HG03025 (cell line): ENCODE measurements at regions not wholly inside any gene's neighbourhood (a gene's known extent, or its start where the extent isn't known, plus 50 kb on each side); places are given as distances from the start of the nearest gene placed in this dataset.

Experiments
- ATAC-seq: cut with Tn5 transposase; IDR thresholded peaks from one replicate; pipeline ENCODE4 v1.9.1; 2021; ENCODE audit warnings: mild to moderate bottlenecking, moderate library complexity; ENCODE audit not compliant: unreplicated experiment, low FRiP score

DNA sequence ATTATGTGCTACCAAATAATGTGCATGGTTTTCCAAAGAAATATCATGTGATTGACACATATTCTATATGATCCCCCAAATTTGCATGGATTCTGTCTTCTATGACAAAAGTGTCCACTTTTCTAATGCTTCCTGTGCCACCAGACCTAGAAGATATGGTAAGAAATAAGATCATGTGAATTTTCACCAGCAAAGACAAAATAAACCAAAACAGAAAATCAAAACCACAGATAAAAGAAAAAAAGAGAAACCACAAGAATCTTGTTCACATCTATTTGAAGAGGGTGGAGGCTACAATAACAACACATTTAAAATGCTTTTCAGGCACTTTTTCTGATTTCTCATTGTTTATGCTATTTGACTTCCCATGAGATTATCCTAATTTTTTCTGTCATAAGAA lies 303.4 kb downstream of the DIPK2A start:
- no peak for ATAC-seq

DNA sequence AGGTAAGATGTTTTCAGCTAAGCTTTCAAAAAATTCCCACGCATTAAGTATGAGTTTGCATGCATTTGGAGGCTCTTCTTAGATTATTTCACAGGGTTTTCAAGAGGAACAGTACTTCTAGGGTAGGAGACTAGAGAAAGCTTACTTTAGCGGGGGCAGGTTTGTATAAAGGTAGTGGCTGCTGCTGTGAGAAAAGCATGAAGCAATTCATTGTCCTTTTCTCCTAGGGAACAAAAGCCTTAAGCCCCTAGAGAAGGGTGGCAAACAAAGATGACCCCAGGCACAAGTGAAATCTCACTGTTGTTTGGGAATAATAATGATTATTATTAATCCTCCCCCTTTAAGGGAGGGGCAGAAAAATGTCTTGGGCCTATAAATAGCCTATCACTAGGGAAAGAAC lies 310.7 kb downstream of the DIPK2A start:
- no peak for ATAC-seq

DNA sequence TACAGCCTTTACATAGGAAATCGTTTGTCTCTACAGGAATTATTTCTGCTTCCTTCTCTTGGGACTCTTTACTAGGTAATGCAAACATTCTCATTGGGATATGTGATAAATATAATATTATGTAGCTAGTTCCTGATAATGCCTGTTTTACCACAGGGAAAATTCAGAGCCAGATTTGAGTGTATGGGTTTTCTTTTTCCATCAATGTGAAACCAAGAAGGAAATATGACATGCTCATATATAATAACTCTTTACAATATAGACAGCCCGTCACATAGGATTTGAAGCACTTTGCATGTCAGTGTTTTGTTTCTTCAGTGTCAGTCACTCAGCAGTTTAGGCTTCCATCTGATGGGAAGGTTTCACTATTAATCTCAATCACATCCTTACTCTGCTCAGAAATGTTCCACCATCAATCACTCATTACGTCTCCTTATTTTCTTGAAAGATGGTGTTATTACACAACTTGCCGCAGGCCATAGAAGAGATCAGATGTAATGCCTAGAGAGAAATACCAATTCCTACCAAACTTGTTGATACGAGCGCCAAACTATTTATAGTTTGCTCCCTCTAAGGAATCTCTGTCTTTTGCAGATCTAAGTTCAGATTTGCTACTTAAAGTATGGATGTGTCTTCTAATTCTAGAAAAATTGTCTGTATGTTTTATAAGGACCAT lies 314.8 kb downstream of the DIPK2A start:
- ATAC-seq, result no peak

DNA sequence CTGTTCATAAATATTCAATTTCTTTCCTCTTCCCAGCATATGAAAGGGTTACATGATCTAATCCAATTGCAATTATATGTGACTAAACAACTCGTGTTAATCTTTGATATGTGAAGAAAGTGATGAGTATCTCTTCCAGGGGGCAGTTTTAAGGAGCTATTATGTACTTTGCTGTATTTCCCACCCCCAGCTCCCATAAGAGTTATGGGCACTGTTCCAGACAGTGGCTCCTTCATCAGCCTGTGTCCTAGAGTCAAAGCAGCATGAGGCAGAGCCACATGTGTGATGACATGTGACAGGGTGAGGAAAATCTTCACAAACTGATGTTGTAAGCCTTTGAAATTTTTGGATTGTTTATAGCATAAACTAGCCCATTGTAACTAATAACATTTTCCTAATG lies 315.4 kb downstream of the DIPK2A start:
- ATAC-seq, result no peak

DNA sequence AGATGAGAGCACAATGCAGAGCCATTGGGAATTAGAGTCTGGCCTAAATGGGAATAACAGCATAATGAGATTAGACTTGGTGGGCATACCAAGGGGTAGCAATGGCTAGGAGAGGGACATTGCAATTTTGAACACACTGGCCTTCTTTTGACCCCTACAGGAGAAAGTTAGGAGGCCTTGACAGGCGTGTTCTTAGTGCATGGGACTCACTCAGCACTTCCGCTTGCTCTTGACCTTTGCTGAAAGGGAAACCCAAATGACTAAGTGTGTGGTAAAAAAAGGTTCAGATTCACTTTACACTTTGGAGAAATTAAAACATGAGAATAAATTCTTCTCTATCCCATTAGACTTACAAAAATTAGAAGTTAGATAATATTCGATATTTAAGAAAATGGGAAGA lies 317.4 kb downstream of the DIPK2A start:
- ATAC-seq, result no peak

DNA sequence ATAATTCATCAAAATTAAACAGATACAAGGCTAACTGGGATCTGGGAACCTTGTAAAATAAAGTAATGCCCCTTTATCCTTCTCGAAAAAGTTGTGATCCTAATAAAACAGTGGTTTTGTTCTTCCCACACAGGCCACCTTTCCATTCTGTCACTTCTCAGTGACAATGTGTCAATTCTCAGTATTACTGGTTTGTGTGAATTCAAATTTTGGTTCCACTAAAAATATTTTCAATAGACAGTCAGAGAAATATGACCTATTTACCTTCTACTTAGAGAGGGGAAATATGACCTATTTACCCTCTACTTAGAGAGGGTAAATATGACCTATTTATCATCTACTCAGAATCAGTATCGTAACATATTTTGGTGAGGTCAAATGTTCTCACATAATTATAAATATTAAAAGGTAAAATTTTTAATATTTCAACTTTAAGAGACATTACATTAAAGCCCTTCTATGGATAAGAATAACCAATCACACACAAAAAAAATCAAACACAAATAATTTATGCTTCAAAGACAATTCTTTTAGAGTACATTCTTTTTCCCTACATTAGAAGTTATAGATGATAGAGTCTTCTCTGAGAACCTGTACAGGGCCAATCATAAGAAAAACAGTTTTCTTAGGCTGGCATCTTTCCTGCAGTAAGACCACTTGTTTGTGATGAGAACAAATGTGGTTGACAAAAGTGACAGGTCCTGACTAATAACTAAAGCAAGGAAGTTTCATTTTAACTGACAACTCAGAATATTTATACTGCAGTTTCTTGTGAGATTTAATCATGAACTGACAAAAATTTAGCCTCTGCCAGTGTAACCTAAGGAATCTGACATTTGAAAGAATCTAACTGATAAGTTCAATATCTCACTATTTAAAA lies 323.3 kb downstream of the DIPK2A start:
- peak; percentile 88 for ATAC-seq

- no peak for ATAC-seq
These were observed 324.0 kb downstream of the DIPK2A start for GRCh38 chr3:144295613-144296012.

- no peak for ATAC-seq
These were observed 325.2 kb downstream of the DIPK2A start for GRCh38 chr3:144296808-144297207.

DNA sequence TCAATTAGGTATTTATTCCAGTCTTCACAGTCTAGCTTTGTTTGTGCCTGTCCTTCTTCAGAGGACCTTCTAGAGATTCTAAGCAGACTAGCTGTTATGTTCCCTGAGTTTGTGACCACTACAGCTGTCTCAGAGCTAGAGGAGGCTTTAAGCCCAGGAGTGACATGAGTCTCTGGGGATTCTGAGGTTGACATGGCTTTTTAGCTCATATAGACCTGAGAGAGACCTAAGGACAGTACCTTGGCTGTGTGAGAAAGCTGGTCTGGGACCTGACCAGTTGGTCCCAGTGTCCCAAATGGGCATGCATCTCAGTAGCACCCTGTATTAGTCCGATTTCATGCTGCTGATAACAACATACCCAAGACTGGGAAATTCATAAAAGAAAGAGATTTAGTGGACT lies 330.2 kb downstream of the DIPK2A start:
- no peak for ATAC-seq

DNA sequence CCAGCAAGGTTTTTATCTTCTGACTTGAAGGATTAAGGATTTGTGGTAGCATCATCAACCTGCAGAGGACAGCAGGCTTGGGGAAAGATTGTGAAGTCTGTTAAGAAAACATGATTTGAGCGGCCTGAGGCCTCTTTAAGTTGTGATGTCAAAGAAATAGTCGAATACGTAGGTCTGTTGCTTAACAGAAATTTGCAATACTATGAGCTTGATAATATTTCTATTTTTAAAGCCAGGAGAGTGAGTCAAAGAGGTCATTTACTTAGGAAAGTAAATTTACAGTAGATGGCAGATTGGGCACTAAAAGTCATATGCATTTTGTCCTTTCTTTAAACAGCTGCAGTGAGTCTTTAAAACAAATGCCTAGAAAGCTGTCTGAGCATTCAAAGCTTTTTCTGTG lies 336.3 kb downstream of the DIPK2A start:
- ATAC-seq, result no peak

GRCh38 chr3:144308396-144308795 lies 336.8 kb downstream of the DIPK2A start:
- ATAC-seq, result no peak

- ATAC-seq, result no peak
These were observed 341.1 kb downstream of the DIPK2A start for GRCh38 chr3:144312702-144313101.

DNA sequence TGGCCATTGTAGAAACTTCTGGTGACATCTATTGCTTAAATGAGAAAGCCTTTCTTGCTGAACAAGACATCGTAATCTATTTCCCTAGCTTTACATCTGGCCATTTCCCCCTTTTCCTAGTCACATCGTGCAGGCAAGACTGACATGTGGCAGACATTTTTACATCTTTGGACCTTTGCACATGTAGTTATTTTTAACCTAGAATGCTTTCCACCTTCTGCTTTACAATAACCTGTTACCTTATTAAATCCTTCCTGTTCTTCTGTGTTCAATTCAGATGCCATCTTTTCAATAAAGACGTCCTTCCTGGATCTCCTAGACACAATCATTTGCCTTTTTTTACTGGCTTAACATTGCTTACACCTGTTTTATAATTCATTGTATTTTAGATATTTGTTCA lies 343.3 kb downstream of the DIPK2A start:
- no peak for ATAC-seq

DNA sequence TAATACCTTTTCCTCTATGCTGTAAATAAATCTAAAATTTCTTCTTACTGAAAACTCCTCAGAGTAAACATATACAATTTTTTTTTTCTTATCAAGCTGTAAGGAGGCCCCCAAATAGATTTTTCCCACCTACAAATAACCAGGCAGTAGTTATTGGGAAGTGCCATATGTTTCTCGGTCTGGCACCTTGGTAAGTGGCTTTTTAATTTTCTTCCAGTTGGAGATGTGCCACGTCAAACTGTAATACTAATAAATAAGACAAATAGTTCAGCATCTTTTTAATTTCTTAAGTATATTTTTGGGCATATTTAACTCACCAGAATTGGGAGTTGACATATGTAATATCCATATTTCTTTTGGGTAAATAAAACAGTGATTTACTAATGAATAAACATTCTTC lies 346.3 kb downstream of the DIPK2A start:
- no peak for ATAC-seq

- no peak for ATAC-seq
These were observed 352.5 kb downstream of the DIPK2A start for GRCh38 chr3:144324076-144324475.

DNA sequence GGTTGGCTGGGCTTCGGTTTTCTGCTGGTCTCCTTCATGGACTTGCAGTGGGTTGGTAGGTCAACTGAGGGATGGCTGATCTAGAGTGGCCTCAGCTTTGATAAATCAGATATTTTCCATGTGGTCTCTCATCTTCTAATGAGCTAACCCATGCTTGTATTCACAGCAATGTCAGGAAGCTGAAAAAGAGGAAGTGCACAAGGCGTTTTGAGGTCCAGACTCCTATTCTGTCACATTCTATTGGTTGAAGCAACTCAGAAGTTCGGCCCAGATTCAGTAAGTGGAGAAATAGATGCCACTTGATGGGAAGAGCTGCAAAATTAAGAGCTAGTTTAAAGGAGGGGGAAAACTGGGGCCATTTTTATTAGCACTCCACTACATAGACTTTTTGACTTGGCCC lies 361.2 kb downstream of the DIPK2A start:
- no peak for ATAC-seq

- no peak for ATAC-seq
These were observed 369.8 kb downstream of the DIPK2A start for GRCh38 chr3:144341471-144341870.

DNA sequence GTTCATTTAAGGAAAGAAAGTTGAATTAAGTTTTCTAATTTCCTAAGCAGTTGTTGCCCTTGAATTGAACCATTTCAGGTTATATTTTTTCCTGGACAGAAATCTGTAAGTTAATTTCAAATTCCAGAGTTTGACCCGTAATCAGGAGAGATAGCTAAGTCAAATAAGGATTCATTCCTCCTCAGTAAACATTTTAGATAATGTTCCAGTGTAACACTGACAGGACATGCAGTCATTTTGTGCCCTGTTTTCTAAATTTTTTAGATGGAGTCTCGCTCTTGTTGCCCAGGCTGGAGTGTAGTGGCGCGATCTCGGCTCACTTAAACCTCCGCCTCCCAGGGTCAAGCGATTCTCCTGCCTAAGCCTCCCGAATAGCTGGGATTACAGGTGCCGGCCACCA lies 371.7 kb downstream of the DIPK2A start:
- no peak for ATAC-seq

DNA sequence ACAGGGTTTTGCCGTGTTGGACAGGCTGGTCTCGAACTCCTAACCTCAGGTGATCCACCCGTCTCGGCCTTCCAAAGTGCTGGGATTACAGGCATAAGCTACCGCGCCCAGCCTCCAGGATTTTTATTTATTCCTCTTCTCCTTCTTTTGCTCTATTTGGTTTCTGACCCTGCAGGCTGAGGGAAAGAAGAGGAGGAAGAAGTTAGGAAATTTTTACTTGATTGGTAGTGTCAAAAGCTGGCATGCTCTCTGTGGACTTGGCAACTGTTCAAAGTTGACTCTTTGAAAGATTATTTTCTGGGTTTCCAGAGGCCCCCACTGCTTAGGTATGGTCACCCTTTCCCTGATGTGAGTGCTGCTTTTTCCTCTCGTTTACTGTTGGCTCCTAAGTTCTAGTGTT lies 372.2 kb downstream of the DIPK2A start:
- ATAC-seq, result no peak

DNA sequence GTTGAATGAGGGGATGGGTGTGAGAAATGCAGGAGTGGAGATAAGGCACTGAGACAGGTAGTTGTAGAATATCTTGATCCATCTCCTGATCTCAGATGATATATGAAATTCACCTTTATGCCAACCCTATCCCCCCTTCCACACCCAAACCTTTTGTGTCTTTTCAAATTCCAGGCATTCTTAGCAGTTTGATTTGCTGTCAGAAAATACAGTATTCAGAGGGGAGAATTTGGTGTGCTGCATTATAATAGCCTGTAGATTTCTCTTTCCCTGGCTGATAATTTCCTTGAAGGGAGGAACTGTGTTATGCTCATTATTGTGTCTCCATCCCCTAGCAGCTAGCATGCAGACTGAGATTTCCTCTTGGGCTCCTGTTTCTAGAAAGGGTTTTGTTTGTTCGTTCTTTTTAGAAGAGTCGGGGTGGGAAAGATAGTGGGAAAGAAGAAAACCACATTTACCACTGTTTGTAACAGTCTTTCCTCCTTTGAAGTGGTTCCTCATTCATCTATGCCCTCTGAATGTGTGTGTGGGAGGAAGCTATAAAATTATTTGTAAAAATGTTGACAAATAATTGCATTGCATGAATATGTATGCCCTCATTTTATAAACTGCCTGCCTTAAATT lies 373.4 kb downstream of the DIPK2A start:
- no peak for ATAC-seq

DNA sequence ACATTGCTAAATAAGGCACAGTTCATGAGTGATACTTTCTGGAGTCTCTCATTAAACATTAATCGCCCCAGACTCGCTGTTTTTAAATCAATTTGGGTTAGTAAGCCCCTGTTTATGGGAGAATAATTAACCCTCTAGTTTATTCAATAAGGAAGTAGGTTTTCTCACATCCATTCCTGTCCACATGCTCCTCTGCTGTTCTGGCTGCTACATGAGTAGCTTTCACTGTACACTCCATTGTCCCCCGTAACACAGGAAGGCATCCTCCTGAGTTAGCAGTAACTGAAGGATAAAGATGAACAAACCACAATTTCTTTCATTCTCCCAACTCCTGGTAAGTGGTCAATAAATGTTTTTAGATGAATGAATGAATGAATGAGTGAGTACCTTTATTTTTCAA lies 378.5 kb downstream of the DIPK2A start:
- ATAC-seq, result no peak

DNA sequence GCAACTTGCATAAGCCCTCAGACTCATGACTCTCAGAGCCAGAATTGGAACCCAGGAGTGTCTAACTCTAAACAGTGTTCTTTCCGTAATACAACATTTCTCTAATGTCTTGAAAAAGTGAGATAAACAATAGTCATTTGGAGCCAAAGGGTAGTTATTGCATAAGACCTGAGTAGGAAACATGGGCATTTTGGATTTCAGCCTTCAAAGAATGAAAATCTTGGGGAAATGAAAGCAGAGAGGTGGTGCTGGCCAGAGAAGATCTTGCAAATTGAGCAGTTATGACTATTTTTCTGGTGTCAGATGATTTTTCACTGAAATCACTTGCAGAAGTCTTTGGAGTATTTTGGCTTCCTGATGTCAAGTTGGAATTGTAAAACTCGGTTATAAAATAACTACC lies 379.4 kb downstream of the DIPK2A start:
- no peak for ATAC-seq
